K562 (cell line): ENCODE measurements at regions not wholly inside any gene's neighbourhood (a gene's known extent, or its start where the extent isn't known, plus 50 kb on each side); places are given as distances from the start of the nearest gene placed in this dataset.

ENCODE experiments used
- CBX5 ChIP-seq: IDR thresholded peaks from 2 replicates; pipeline ENCODE4 v1.6.1; 2014; ENCODE audit warnings: low read depth, borderline replicate concordance
- E2F3 ChIP-seq: fragments of 250-450 bp; sonication (Bioruptor Pico); IDR thresholded peaks from 2 replicates; pipeline ENCODE4 v1.4.0; 2020; ENCODE audit warnings: mild to moderate bottlenecking
- GTF2A2 ChIP-seq: IDR thresholded peaks from 2 replicates; pipeline ENCODE4 v1.6.1; 2016; ENCODE audit warnings: mild to moderate bottlenecking, missing genetic modification characterization, missing compliant biosample characterization
- HDAC8 ChIP-seq: fragments of 450-650 bp; IDR thresholded peaks from 2 replicates; pipeline ENCODE4 v1.6.1; 2016; ENCODE audit warnings: mild to moderate bottlenecking, missing genetic modification characterization, moderate library complexity, missing compliant biosample characterization
- NCOA1 ChIP-seq: fragments of 450-650 bp; IDR thresholded peaks from 2 replicates; pipeline ENCODE4 v1.6.1; 2016; ENCODE audit warnings: low read depth
- POLR2AphosphoS2 ChIP-seq: IDR thresholded peaks from 2 replicates; pipeline ENCODE4 v1.6.1; 2012; ENCODE audit warnings: low read length, improper control_type of control experiment
- RBM14 ChIP-seq: fragments of 200-400 bp; formaldehyde crosslinking; IDR thresholded peaks from 2 replicates; pipeline ENCODE4 v1.6.1; 2018; ENCODE audit warnings: low read depth, mild to moderate bottlenecking, low read length, moderate library complexity, borderline replicate concordance; ENCODE audit not compliant: insufficient read depth
- SRSF7 ChIP-seq: fragments of 200-400 bp; formaldehyde crosslinking; optimal IDR thresholded peaks from 2 replicates; pipeline ENCODE3; 2017; ENCODE audit warnings: mild to moderate bottlenecking, low read depth, low read length
- U2AF1 ChIP-seq: fragments of 200-400 bp; formaldehyde crosslinking; optimal IDR thresholded peaks from 2 replicates; pipeline ENCODE3; 2017; ENCODE audit warnings: mild to moderate bottlenecking, low read depth, low read length, moderate library complexity
- XRCC3 ChIP-seq: fragments of 450-650 bp; IDR thresholded peaks from 2 replicates; pipeline ENCODE4 v1.6.1; 2017; ENCODE audit warnings: mild to moderate bottlenecking, moderate library complexity
- ZNF197 ChIP-seq: fragments of 200-800 bp; sonication (Bioruptor generic); IDR thresholded peaks from 2 replicates; pipeline ENCODE4 v1.6.1; 2016; ENCODE audit warnings: low read depth, missing genetic modification characterization, missing compliant biosample characterization
- TF ChIP-seq, protein P1 (sequence below): fragments of 250-450 bp; sonication (Bioruptor Pico); IDR thresholded peaks from 2 replicates; pipeline ENCODE4 v1.8.0; 2021; ENCODE audit warnings: mild to moderate bottlenecking, moderate library complexity
- TF ChIP-seq, protein P2 (sequence below): fragments of 250-450 bp; sonication (Bioruptor Pico); IDR thresholded peaks from 2 replicates; pipeline ENCODE4 v1.5.0; 2021
- TF ChIP-seq, protein P3 (sequence below), 2 experiments: fragments of 450-650 bp; IDR thresholded peaks; 2 replicates each; pipeline ENCODE4 v1.6.1; 2016; ENCODE audit warnings: mild to moderate bottlenecking in 2 of 2, borderline replicate concordance in 1 of 2, low read depth in 1 of 2, moderate library complexity in 1 of 2
- TF ChIP-seq, protein P4 (sequence below): IDR thresholded peaks from 2 replicates; pipeline ENCODE4 v1.6.1; 2011; ENCODE audit not compliant: insufficient read length; ENCODE audit errors: extremely low read depth
- TF ChIP-seq, protein P5 (sequence below): fragments of 450-650 bp; conservative IDR thresholded peaks from 2 replicates; pipeline ENCODE4 v1.6.1; 2016; ENCODE audit warnings: missing genetic modification characterization, low read depth, mild to moderate bottlenecking, control low read depth, missing compliant biosample characterization

DNA sequence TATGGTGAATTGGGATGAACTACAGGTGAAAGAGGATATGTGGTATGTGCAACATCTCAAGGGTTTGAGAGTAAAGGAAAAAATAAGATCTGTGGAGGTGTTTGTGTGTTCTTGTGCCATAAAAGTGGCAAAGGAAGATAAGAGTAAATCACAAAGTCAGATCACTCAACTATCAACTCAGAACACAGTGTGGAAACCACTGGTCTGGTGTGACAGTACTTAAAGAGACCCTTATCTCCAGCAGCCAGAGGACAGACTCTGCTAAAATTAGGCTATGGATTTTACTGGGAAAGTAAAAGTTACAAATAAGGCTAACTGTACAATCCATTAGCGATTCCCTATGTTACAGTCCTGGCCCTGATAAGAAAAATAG is 54.0 kb upstream of the PRDM8 start (continued):
- TF ChIP-seq, protein P1, sequence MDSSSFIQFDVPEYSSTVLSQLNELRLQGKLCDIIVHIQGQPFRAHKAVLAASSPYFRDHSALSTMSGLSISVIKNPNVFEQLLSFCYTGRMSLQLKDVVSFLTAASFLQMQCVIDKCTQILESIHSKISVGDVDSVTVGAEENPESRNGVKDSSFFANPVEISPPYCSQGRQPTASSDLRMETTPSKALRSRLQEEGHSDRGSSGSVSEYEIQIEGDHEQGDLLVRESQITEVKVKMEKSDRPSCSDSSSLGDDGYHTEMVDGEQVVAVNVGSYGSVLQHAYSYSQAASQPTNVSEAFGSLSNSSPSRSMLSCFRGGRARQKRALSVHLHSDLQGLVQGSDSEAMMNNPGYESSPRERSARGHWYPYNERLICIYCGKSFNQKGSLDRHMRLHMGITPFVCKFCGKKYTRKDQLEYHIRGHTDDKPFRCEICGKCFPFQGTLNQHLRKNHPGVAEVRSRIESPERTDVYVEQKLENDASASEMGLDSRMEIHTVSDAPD, result no peak
- TF ChIP-seq RBM14, result no peak
- TF ChIP-seq HDAC8 (tag), result no peak
- TF ChIP-seq, protein P2, sequence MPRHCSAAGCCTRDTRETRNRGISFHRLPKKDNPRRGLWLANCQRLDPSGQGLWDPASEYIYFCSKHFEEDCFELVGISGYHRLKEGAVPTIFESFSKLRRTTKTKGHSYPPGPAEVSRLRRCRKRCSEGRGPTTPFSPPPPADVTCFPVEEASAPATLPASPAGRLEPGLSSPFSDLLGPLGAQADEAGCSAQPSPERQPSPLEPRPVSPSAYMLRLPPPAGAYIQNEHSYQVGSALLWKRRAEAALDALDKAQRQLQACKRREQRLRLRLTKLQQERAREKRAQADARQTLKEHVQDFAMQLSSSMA (CRISPR knock-in tag), result no peak
- TF ChIP-seq, protein P3, sequence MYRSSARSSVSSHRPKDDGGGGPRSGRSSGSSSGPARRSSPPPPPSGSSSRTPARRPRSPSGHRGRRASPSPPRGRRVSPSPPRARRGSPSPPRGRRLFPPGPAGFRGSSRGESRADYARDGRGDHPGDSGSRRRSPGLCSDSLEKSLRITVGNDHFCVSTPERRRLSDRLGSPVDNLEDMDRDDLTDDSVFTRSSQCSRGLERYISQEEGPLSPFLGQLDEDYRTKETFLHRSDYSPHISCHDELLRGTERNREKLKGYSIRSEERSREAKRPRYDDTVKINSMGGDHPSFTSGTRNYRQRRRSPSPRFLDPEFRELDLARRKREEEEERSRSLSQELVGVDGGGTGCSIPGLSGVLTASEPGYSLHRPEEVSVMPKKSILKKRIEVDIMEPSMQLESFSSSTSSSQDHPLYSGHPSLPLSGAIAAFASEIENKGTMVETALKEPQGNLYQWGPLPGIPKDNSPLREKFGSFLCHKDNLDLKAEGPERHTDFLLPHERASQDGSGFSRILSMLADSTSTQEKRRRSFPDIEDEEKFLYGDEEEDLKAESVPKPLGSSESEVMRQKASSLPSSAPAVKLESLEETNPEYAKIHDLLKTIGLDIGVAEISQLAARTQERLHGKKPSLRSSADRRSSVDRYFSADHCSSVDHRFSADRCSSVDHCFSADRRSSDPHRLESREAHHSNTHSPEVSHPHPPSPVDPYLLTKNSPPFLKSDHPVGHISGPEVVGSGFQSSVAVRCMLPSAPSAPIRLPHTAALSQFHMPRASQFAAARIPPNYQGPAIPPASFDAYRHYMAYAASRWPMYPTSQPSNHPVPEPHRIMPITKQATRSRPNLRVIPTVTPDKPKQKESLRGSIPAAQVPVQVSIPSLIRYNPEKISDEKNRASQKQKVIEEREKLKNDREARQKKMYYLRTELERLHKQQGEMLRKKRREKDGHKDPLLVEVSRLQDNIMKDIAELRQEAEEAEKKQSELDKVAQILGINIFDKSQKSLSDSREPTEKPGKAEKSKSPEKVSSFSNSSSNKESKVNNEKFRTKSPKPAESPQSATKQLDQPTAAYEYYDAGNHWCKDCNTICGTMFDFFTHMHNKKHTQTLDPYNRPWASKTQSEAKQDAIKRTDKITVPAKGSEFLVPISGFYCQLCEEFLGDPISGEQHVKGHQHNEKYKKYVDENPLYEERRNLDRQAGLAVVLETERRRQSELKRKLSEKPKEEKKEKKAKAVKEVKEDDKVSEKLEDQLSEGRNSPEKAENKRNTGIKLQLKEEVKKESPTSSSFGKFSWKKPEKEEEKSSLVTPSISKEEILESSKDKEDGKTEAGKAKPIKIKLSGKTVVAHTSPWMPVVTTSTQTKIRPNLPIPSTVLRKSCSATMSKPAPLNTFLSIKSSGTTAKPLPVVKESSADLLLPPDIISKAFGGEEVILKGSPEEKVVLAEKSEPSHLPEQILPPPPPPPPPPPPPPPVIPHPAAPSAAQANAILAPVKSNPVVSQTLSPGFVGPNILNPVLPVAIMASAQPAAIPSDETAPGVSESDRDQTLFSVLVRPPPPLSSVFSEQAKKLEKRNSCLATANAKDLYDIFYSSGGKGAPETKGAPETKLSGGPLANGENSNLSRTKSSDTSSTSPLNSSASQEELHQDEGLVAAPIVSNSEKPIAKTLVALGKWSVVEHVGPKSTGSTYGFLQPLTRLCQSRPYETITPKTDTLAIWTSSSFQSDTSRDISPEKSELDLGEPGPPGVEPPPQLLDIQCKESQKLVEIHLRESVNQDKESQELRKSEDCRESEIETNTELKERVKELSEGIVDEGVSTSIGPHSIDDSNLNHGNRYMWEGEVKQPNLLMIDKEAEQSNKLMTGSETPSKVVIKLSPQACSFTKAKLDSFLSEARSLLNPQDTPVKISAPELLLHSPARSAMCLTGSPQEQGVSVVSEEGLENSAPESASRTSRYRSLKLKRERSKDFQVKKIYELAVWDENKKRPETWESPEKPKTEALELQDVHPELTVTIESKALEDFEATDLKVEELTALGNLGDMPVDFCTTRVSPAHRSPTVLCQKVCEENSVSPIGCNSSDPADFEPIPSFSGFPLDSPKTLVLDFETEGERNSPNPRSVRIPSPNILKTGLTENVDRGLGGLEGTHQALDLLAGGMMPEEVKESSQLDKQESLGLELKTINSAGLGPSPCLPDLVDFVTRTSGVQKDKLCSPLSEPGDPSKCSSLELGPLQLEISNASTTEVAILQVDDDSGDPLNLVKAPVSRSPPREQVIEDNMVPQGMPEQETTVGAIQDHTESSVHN (IDR thresholded peaks at IDR 0.05; ENCODE audit: borderline replicate concordance in 1 of 2, low read depth in 1 of 2), result peak; percentile 78 to 81; a peak in 2 of 4 replicates
- TF ChIP-seq XRCC3, result no peak
- TF ChIP-seq, protein P4, sequence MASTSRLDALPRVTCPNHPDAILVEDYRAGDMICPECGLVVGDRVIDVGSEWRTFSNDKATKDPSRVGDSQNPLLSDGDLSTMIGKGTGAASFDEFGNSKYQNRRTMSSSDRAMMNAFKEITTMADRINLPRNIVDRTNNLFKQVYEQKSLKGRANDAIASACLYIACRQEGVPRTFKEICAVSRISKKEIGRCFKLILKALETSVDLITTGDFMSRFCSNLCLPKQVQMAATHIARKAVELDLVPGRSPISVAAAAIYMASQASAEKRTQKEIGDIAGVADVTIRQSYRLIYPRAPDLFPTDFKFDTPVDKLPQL, result no peak
- peak; percentile 97 for TF ChIP-seq ZNF197 (CRISPR knock-in tag)
- TF ChIP-seq E2F3 (CRISPR knock-in tag), result no peak
- TF ChIP-seq POLR2AphosphoS2, result no peak
- TF ChIP-seq, protein P5, sequence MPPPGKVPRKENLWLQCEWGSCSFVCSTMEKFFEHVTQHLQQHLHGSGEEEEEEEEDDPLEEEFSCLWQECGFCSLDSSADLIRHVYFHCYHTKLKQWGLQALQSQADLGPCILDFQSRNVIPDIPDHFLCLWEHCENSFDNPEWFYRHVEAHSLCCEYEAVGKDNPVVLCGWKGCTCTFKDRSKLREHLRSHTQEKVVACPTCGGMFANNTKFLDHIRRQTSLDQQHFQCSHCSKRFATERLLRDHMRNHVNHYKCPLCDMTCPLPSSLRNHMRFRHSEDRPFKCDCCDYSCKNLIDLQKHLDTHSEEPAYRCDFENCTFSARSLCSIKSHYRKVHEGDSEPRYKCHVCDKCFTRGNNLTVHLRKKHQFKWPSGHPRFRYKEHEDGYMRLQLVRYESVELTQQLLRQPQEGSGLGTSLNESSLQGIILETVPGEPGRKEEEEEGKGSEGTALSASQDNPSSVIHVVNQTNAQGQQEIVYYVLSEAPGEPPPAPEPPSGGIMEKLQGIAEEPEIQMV, result no peak
- no peak for TF ChIP-seq U2AF1
- TF ChIP-seq NCOA1, result peak; percentile 91
- TF ChIP-seq CBX5, result peak; percentile 15; the same call in 1 of the 2 replicates
- TF ChIP-seq SRSF7, result no peak
- no peak for TF ChIP-seq GTF2A2 (tag)
